ENCODE measurements at regions not wholly inside any gene's neighbourhood (a gene's known extent, or its start where the extent isn't known, plus 50 kb on each side); places are given as distances from the start of the nearest gene placed in this dataset.

DNA sequence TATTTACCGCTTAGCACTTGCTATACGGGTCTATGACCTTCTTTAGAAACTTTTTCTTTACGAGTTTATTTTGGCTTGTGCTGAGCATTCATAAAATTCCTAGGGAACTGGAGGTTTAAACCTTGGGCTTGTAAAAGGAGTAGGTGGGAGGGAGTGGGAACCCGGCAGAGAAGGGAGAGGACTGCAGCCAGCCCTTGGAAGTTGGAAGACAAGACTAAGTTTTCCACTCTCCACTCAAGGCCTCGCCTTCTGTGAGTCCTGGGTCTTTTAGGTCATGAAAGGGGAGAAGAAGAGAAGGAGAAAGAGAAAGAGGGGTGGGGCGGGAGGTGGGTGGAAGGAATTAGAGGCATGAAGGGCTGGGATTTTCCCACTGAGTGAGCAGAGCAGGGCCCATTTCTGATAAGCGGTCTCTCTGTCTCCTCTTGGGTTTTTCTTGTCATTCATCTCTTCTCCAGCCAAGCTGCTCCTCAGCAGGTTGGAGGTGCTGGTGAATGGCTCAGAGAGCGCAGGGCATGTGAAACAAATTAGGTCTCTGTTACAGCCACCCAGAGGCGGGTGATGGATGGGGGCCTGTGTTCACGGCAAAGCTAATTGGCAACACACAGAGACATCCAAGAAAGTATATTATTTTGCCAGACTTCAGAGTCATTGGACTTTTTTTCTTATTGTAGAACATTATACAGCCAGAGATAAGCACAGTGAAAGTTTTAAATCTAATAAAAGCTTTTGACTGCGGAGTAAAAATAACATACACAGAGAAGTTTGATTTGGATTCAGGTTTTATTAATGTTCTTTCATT is 247.3 kb downstream of the FOXD2 start:
- no peaks in the 10 kb centered on the region for H3F3A ChIP-seq (ENCODE audit: low read length, unreplicated experiment)
- ATAC-seq: peak; percentile 88
- H3K4me1 ChIP-seq (ENCODE audit: insufficient read depth, low read length): peaks cover 11% of the 10 kb centered on the region; the same call in 1 of the 2 replicates
- H3K4me3 ChIP-seq (ENCODE audit: low read length): no peak overlapping the region
- ChIA-PET CTCF (no interaction called here), POLR2A (ENCODE audit: unreplicated experiment) (no interaction called here)
- no peaks in the 10 kb centered on the region for H4K20me1 ChIP-seq (ENCODE audit: low read length)
- no peak overlapping the region for H3K27ac ChIP-seq (ENCODE audit: low read length)
- no peaks in the 10 kb centered on the region for H3K27me3 ChIP-seq (ENCODE audit: low read length)
- BruUV-seq (replicated peaks): no TSS peak
- DNase-seq: peak; percentile 72
- intact Hi-C loops (cut with micrococcal nuclease): loop anchor here (2.0 kb wide), 1 partner anchor 34 kb away; no protein-coding TSS in a partner anchor
- no peaks in the 10 kb centered on the region for H3K9me2 ChIP-seq (replicated peaks; ENCODE audit: low read length)
- H3K4me2 ChIP-seq (ENCODE audit: low read length): 0 out of 2 replicates have a peak overlapping the region, but pooled peaks have one; percentile 11
- no peak for TF ChIP-seq EZH2 (IDR thresholded peaks at IDR 0.05; ENCODE audit: low read length, unreplicated experiment)
- no peaks in the 10 kb centered on the region for H3K9me3 ChIP-seq (ENCODE audit: low read length)
- no peak overlapping the region for H3K9ac ChIP-seq (ENCODE audit: low read length)
- no peak overlapping the region for H2AFZ ChIP-seq (ENCODE audit: low read length)
- H3K36me3 ChIP-seq (ENCODE audit: low read depth, low read length): no peaks in the 10 kb centered on the region
- H3K79me2 ChIP-seq (ENCODE audit: low read length): no peaks in the 10 kb centered on the region

DNA sequence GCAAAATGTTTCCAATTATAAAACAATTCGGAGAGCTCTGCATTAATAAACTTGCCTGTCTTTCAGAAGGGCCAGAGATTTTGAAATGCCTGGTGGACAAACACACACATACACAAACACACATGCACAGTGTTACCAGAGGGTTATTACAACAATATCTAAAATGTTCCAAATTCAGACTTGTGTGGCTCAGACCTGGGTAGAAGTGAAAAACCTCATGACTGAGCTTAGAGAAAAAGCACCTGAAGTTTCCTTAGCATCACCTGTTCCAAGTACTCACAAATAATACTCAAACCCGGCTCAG is 247.9 kb downstream of the FOXD2 start:
- no peaks in the 10 kb centered on the region for H3F3A ChIP-seq (ENCODE audit: low read length, unreplicated experiment)
- no peaks in the 10 kb centered on the region for H3K9me3 ChIP-seq (ENCODE audit: low read length)
- POLR2A ChIA-PET (ENCODE audit: unreplicated experiment): no interaction called here
- TF ChIP-seq EZH2phosphoT487 (IDR thresholded peaks at IDR 0.05; ENCODE audit: borderline replicate concordance, low read length) (no peak), EZH2 (IDR thresholded peaks at IDR 0.05; ENCODE audit: low read length, unreplicated experiment) (no peak)
- TF ChIP-seq, protein P1, sequence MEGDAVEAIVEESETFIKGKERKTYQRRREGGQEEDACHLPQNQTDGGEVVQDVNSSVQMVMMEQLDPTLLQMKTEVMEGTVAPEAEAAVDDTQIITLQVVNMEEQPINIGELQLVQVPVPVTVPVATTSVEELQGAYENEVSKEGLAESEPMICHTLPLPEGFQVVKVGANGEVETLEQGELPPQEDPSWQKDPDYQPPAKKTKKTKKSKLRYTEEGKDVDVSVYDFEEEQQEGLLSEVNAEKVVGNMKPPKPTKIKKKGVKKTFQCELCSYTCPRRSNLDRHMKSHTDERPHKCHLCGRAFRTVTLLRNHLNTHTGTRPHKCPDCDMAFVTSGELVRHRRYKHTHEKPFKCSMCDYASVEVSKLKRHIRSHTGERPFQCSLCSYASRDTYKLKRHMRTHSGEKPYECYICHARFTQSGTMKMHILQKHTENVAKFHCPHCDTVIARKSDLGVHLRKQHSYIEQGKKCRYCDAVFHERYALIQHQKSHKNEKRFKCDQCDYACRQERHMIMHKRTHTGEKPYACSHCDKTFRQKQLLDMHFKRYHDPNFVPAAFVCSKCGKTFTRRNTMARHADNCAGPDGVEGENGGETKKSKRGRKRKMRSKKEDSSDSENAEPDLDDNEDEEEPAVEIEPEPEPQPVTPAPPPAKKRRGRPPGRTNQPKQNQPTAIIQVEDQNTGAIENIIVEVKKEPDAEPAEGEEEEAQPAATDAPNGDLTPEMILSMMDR (conservative IDR thresholded peaks at IDR 0.05; ENCODE audit: low read depth, low read length): no peak
- H3K27ac ChIP-seq (ENCODE audit: low read length): no peak overlapping the region
- intact Hi-C loops (cut with micrococcal nuclease): loop anchor here (2.0 kb wide), 1 partner anchor 35 kb away; no protein-coding TSS in a partner anchor
- BruUV-seq (replicated peaks): no TSS peak
- no peaks in the 10 kb centered on the region for H3K36me3 ChIP-seq (ENCODE audit: low read depth, low read length)
- no peak overlapping the region for H3K4me3 ChIP-seq (ENCODE audit: low read length)
- no peak overlapping the region for H2AFZ ChIP-seq (ENCODE audit: low read length)
- H3K9me2 ChIP-seq (replicated peaks; ENCODE audit: low read length): no peaks in the 10 kb centered on the region
- peaks cover 4% of the 10 kb centered on the region; the same call in 1 of the 2 replicates for H3K27me3 ChIP-seq (ENCODE audit: low read length)
- no peak overlapping the region for H3K4me2 ChIP-seq (ENCODE audit: low read length)
- peaks cover 11% of the 10 kb centered on the region; the same call in 1 of the 2 replicates for H3K4me1 ChIP-seq (ENCODE audit: insufficient read depth, low read length)
- no peak for ATAC-seq
- no peaks in the 10 kb centered on the region for H4K20me1 ChIP-seq (ENCODE audit: low read length)
- no peak overlapping the region for H3K9ac ChIP-seq (ENCODE audit: low read length)
- H3K79me2 ChIP-seq (ENCODE audit: low read length): no peaks in the 10 kb centered on the region
- CTCF ChIA-PET: no interaction called here
- no peak for DNase-seq

DNA sequence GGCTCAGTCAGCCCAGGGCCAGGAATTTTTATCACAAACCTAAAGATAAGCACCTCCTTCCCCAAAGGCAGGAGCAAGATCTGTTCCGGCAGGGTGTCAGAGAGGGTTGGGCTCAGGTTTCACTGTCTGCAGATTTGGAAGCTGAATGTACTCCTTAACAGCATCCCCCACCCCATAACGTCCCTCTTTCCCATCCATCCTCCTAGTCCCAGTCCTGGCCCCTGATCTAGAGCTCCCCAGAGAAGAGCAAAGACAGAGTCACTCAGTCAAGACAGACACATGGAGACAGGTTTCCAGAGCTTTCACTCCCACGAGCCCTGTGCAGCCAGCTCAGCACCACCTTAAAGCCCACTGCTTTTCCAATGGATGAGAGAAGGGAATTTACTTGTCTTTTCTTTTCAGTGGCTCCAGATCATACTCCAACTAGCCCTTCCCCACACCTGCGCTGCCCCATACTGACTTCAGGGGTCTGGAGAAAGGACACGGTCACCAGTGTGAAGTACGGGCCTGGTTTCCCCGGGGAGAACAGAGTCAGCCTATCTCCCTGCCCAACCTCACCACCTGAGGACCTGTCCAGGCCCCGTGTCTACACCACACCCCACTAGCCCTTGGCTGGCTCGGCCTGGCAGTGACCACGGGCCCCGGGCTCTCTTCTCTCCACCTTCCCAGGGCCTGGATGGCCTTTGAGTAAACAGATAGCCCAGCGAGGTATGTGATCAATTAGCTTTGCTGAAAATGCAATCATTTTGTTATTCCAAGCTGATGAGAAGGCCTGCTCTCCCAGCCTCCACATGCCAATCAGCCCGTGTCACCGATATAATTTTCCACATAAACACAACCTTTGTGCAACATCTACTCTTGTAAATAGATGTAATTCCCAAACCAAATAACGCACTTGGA is 249.1 kb downstream of the FOXD2 start:
- CTCF ChIA-PET: no interaction called here

More for the DNA sequence above, 249.1 kb downstream of the FOXD2 start:
- Histone ChIP-seq H3K4me2 (ENCODE audit: low read length) (no peak overlapping the region), H3F3A (ENCODE audit: low read length, unreplicated experiment) (no peaks in the 10 kb centered on the region), H3K27me3 (ENCODE audit: low read length) (peaks cover 4% of the 10 kb centered on the region; the same call in 1 of the 2 replicates), H4K20me1 (ENCODE audit: low read length) (no peaks in the 10 kb centered on the region), H3K79me2 (ENCODE audit: low read length) (no peaks in the 10 kb centered on the region), H2AFZ (ENCODE audit: low read length) (no peak overlapping the region), H3K4me1 (ENCODE audit: insufficient read depth, low read length) (peaks cover 11% of the 10 kb centered on the region; the same call in 1 of the 2 replicates), H3K27ac (ENCODE audit: low read length) (no peak overlapping the region), H3K36me3 (ENCODE audit: low read depth, low read length) (no peaks in the 10 kb centered on the region), H3K9me3 (ENCODE audit: low read length) (no peaks in the 10 kb centered on the region), H3K9ac (ENCODE audit: low read length) (no peak overlapping the region), H3K4me3 (ENCODE audit: low read length) (no peak overlapping the region), H3K9me2 (replicated peaks; ENCODE audit: low read length) (no peaks in the 10 kb centered on the region)
- intact Hi-C loops (cut with micrococcal nuclease): no loop called here
- no TSS peak for BruUV-seq (replicated peaks)
- TF ChIP-seq EZH2phosphoT487 (IDR thresholded peaks at IDR 0.05; ENCODE audit: borderline replicate concordance, low read length): no peak
- TF ChIP-seq EZH2 (IDR thresholded peaks at IDR 0.05; ENCODE audit: low read length, unreplicated experiment): no peak
- TF ChIP-seq, protein P1 (conservative IDR thresholded peaks at IDR 0.05; ENCODE audit: low read depth, low read length): no peak
- POLR2A ChIA-PET (ENCODE audit: unreplicated experiment): no interaction called here
- ATAC-seq (no peak), DNase-seq (no peak)
